ENCODE measurements at regions not wholly inside any gene's neighbourhood (a gene's known extent, or its start where the extent isn't known, plus 50 kb on each side); places are given as distances from the start of the nearest gene placed in this dataset.

- TF ChIP-seq CTCF (conservative IDR thresholded peaks at IDR 0.05; ENCODE audit: low read depth, low read length) (no peak), EZH2 (IDR thresholded peaks at IDR 0.05; ENCODE audit: borderline replicate concordance, low read depth, low read length, poor library complexity, severe bottlenecking) (no peak)
These were observed 142.4 kb upstream of the LYZL1 start for GRCh38 chr10:29146311-29147100.

All from A673 (cell line).